ENCODE measurements at regions not wholly inside any gene's neighbourhood (a gene's known extent, or its start where the extent isn't known, plus 50 kb on each side); places are given as distances from the start of the nearest gene placed in this dataset.

DNA sequence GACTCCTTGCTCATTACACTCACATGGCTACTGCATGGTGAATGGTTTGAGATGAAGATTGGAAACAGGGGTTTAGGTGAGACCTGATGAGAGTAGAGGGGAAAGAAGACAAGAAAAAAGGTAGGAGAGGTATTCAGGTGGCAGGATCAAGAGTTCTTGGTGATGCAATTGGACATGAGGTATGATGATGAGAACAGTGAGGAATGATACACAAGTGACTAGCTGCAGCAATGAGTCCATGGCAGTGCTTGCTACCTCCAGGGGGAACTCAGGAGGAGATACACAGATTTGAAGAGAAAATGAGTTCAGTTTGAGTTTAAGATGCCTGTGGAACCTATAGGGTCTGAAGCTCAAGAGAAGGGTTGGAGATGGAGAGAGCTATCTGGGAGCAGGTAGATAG is 62.1 kb upstream of the NFE2L2 start:
- TF ChIP-seq, protein P1, sequence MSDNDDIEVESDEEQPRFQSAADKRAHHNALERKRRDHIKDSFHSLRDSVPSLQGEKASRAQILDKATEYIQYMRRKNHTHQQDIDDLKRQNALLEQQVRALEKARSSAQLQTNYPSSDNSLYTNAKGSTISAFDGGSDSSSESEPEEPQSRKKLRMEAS (IDR thresholded peaks at IDR 0.05; ENCODE audit: low read depth, low read length), result no peak
- no peak for TF ChIP-seq ZZZ3 (IDR thresholded peaks at IDR 0.05; ENCODE audit: control insufficient read depth, insufficient read length, low read depth)
- TF ChIP-seq, protein P2, sequence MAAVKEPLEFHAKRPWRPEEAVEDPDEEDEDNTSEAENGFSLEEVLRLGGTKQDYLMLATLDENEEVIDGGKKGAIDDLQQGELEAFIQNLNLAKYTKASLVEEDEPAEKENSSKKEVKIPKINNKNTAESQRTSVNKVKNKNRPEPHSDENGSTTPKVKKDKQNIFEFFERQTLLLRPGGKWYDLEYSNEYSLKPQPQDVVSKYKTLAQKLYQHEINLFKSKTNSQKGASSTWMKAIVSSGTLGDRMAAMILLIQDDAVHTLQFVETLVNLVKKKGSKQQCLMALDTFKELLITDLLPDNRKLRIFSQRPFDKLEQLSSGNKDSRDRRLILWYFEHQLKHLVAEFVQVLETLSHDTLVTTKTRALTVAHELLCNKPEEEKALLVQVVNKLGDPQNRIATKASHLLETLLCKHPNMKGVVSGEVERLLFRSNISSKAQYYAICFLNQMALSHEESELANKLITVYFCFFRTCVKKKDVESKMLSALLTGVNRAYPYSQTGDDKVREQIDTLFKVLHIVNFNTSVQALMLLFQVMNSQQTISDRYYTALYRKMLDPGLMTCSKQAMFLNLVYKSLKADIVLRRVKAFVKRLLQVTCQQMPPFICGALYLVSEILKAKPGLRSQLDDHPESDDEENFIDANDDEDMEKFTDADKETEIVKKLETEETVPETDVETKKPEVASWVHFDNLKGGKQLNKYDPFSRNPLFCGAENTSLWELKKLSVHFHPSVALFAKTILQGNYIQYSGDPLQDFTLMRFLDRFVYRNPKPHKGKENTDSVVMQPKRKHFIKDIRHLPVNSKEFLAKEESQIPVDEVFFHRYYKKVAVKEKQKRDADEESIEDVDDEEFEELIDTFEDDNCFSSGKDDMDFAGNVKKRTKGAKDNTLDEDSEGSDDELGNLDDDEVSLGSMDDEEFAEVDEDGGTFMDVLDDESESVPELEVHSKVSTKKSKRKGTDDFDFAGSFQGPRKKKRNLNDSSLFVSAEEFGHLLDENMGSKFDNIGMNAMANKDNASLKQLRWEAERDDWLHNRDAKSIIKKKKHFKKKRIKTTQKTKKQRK (IDR thresholded peaks at IDR 0.05; ENCODE audit: low read depth, low read length), result no peak
- TF ChIP-seq, protein P3, sequence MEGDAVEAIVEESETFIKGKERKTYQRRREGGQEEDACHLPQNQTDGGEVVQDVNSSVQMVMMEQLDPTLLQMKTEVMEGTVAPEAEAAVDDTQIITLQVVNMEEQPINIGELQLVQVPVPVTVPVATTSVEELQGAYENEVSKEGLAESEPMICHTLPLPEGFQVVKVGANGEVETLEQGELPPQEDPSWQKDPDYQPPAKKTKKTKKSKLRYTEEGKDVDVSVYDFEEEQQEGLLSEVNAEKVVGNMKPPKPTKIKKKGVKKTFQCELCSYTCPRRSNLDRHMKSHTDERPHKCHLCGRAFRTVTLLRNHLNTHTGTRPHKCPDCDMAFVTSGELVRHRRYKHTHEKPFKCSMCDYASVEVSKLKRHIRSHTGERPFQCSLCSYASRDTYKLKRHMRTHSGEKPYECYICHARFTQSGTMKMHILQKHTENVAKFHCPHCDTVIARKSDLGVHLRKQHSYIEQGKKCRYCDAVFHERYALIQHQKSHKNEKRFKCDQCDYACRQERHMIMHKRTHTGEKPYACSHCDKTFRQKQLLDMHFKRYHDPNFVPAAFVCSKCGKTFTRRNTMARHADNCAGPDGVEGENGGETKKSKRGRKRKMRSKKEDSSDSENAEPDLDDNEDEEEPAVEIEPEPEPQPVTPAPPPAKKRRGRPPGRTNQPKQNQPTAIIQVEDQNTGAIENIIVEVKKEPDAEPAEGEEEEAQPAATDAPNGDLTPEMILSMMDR (IDR thresholded peaks at IDR 0.05 in 2 of 3, conservative IDR thresholded peaks at IDR 0.05 in 1 of 3; ENCODE audit: control insufficient read depth in 2 of 3, extremely low read depth in 1 of 3, insufficient read depth in 1 of 3, low read depth in 3 of 3, low read length in 3 of 3), result no peak
- TF ChIP-seq EZH2 (IDR thresholded peaks at IDR 0.05; ENCODE audit: borderline replicate concordance, control insufficient read depth, low read depth, low read length), result no peak
- TF ChIP-seq, protein P4, sequence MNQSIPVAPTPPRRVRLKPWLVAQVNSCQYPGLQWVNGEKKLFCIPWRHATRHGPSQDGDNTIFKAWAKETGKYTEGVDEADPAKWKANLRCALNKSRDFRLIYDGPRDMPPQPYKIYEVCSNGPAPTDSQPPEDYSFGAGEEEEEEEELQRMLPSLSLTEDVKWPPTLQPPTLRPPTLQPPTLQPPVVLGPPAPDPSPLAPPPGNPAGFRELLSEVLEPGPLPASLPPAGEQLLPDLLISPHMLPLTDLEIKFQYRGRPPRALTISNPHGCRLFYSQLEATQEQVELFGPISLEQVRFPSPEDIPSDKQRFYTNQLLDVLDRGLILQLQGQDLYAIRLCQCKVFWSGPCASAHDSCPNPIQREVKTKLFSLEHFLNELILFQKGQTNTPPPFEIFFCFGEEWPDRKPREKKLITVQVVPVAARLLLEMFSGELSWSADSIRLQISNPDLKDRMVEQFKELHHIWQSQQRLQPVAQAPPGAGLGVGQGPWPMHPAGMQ (IDR thresholded peaks at IDR 0.05; ENCODE audit: borderline replicate concordance), result no peak
- TF ChIP-seq TCF7 (IDR thresholded peaks at IDR 0.05; ENCODE audit: borderline replicate concordance), result no peak
- TF ChIP-seq SUZ12 (IDR thresholded peaks at IDR 0.05; ENCODE audit: unreplicated experiment), result no peak
- TF ChIP-seq MTA3 (IDR thresholded peaks at IDR 0.05; ENCODE audit: borderline replicate concordance, low read length), result no peak
